K562 (cell line): ENCODE measurements at regions not wholly inside any gene's neighbourhood (a gene's known extent, or its start where the extent isn't known, plus 50 kb on each side); places are given as distances from the start of the nearest gene placed in this dataset.

ENCODE experiments used
- ATAC-seq: fragments of 200-7000 bp; cut with Tn5 transposase; 3 replicates; pipeline ENCODE4 v1.9.1; 2020; ENCODE audit warnings: moderate library complexity
- BruUV-seq: library from RNA; stranded (reverse); fragments of 400-500 nt; replicated peaks from 2 replicates; lab custom pipeline; 2021; lab: Mats Ljungman, UMichigan
- CTCF ChIA-PET: fragments of 300-600 bp; formaldehyde crosslinking; extraction: SDS; loops from one replicate; lab custom pipeline; 2021; ENCODE audit warnings: low intra/inter-chr PET ratio; lab: Yijun Ruan, JAX
- POLR2A ChIA-PET: fragments of 300-600, 350-650 bp; sonication (Branson Sonifier 250); formaldehyde crosslinking; extraction: SDS; loops from one replicate; lab custom pipeline; 2021; ENCODE audit warnings: antibody characterized with exemption, inconsistent platforms; lab: Yijun Ruan, JAX
- DNase-seq, 4 experiments: peaks; one replicate each; pipeline versions ENCODE4 v3.0.0 to v3.0.0-alpha.2; 2011 to 2018; ENCODE audit warnings: low spot score in 3 of 4, mixed read lengths in 3 of 4; ENCODE audit errors: extremely low read depth in 1 of 4
- FAIRE-seq: peaks from 2 replicates; lab custom pipeline; 2011; peaks lifted over from hg19 to GRCh38; lab: Jason Lieb, UNC
- H2AFZ ChIP-seq: 2 replicates; pipeline ENCODE4 v1.6.0; 2011; ENCODE audit warnings: low read depth, low read length, control low read depth, inconsistent platforms
- H3K27ac ChIP-seq: fragments of 200-600 bp; 3 replicates; pipeline ENCODE4 v1.8.0; 2011; ENCODE audit warnings: low read depth, mild to moderate bottlenecking, control low read depth, inconsistent platforms, low read length, moderate library complexity, mixed read lengths; ENCODE audit errors: extremely low read depth
- H3K27me3 ChIP-seq, 2 experiments: fragments of 300-600 bp in 1 of 2; 2 replicates in 1 of 2; 3 replicates in 1 of 2; pipeline versions ENCODE4 v1.6.0 to v1.8.0; 2011; ENCODE audit warnings: inconsistent platforms in 2 of 2, low read length in 2 of 2, mild to moderate bottlenecking in 1 of 2, mixed read lengths in 1 of 2, moderate library complexity in 1 of 2; ENCODE audit not compliant: control insufficient read depth in 2 of 2, insufficient read depth in 2 of 2
- H3K36me3 ChIP-seq: fragments of 300-600 bp; 3 replicates; pipeline ENCODE4 v1.8.0; 2011; ENCODE audit warnings: mild to moderate bottlenecking, low read length, inconsistent platforms; ENCODE audit not compliant: control insufficient read depth, insufficient read depth
- H3K4me1 ChIP-seq, 2 experiments: fragments of 200-600 bp in 1 of 2; replicated peaks in 1 of 2; 2 replicates in 1 of 2; 3 replicates in 1 of 2; pipeline versions ENCODE4 v1.5.1 to v1.8.0; 2011; ENCODE audit warnings: inconsistent platforms in 2 of 2, low read length in 2 of 2, mild to moderate bottlenecking in 1 of 2, mixed read lengths in 1 of 2, moderate library complexity in 1 of 2; ENCODE audit not compliant: control insufficient read depth in 2 of 2, insufficient read depth in 2 of 2
- H3K4me2 ChIP-seq: 2 replicates; pipeline ENCODE4 v1.6.1; 2011; ENCODE audit warnings: low read length, control low read depth, inconsistent platforms, mixed read lengths; ENCODE audit not compliant: insufficient read depth
- H3K4me3 ChIP-seq: fragments of 200-600 bp; sonication (generic), shearing (Covaris generic); 2 replicates; pipeline ENCODE4 v1.5.1; 2016; ENCODE audit warnings: control low read depth, inconsistent platforms
- H3K79me2 ChIP-seq: fragments of 200-600 bp; 3 replicates; pipeline ENCODE4 v1.8.0; 2011; ENCODE audit warnings: low read length, inconsistent platforms; ENCODE audit not compliant: control insufficient read depth, insufficient read depth
- H3K9ac ChIP-seq, 2 experiments: 2 replicates each; pipeline versions ENCODE4 v1.6.0 to v1.6.1; 2011; ENCODE audit warnings: low read depth in 2 of 2, low read length in 2 of 2, control low read depth in 1 of 2, inconsistent platforms in 1 of 2, mild to moderate bottlenecking in 1 of 2, mixed read lengths in 1 of 2; ENCODE audit not compliant: insufficient read depth in 1 of 2
- H3K9me1 ChIP-seq: one replicate; pipeline ENCODE4 v1.6.0; 2011; ENCODE audit warnings: inconsistent platforms, mild to moderate bottlenecking, low read length, moderate library complexity; ENCODE audit not compliant: control insufficient read depth, insufficient read depth
- H3K9me3 ChIP-seq: replicated peaks from 2 replicates; pipeline ENCODE4 v1.5.1; 2011; ENCODE audit warnings: low read depth, low read length, inconsistent platforms; ENCODE audit not compliant: control insufficient read depth, insufficient read depth
- H4K20me1 ChIP-seq: replicated peaks from 2 replicates; pipeline ENCODE4 v1.6.1; 2011; ENCODE audit warnings: low read length, inconsistent platforms, mixed read lengths; ENCODE audit not compliant: control insufficient read depth, insufficient read depth
- GTF2A2 ChIP-seq: IDR thresholded peaks from 2 replicates; pipeline ENCODE4 v1.6.1; 2016; ENCODE audit warnings: mild to moderate bottlenecking, missing genetic modification characterization, missing compliant biosample characterization
- HCFC1 ChIP-seq: IDR thresholded peaks from 2 replicates; pipeline ENCODE4 v1.6.1; 2012; ENCODE audit warnings: low read depth, low read length, improper control_type of control experiment
- IRF2 ChIP-seq: sonication (generic); formaldehyde crosslinking; IDR thresholded peaks from 2 replicates; pipeline ENCODE4 v1.8.1; 2022; ENCODE audit warnings: mild to moderate bottlenecking, missing genetic modification reagents
- MXI1 ChIP-seq: IDR thresholded peaks from 2 replicates; pipeline ENCODE4 v1.6.1; 2011; ENCODE audit warnings: low read depth, mild to moderate bottlenecking, improper control_type of control experiment, low read length
- PHF20 ChIP-seq: fragments of 450-650 bp; IDR thresholded peaks from 2 replicates; pipeline ENCODE4 v1.6.1; 2018; ENCODE audit not compliant: partially characterized antibody
- PHF21A ChIP-seq: fragments of 450-650 bp; IDR thresholded peaks from 2 replicates; pipeline ENCODE4 v1.6.1; 2017; ENCODE audit warnings: low read depth, borderline replicate concordance
- SIN3A ChIP-seq, 2 experiments: fragments of 150-350 bp in 1 of 2; IDR thresholded peaks; 2 replicates each; pipeline ENCODE4 v1.6.1; 2011 to 2016; ENCODE audit warnings: borderline replicate concordance in 2 of 2, low read depth in 2 of 2, low read length in 2 of 2, mild to moderate bottlenecking in 2 of 2, moderate library complexity in 2 of 2; ENCODE audit not compliant: control insufficient read depth in 1 of 2
- SP2 ChIP-seq: IDR thresholded peaks from 2 replicates; pipeline ENCODE4 v1.6.1; 2011; ENCODE audit warnings: mild to moderate bottlenecking, low read depth, low read length, moderate library complexity; ENCODE audit not compliant: poor library complexity, severe bottlenecking; ENCODE audit errors: extremely low read depth
- TCFL5 ChIP-seq: fragments of 250-450 bp; sonication (Bioruptor Pico); conservative IDR thresholded peaks from 2 replicates; pipeline ENCODE4 v1.6.1; 2021; ENCODE audit warnings: mild to moderate bottlenecking, moderate library complexity, matching md5 sums
- ZBTB1 ChIP-seq: sonication (generic); formaldehyde crosslinking; IDR thresholded peaks from 2 replicates; pipeline ENCODE4 v1.8.1; 2023; ENCODE audit warnings: missing genetic modification reagents, low read depth, mild to moderate bottlenecking, borderline replicate concordance
- ZNF561 ChIP-seq: fragments of 450-650 bp; formaldehyde crosslinking; conservative IDR thresholded peaks from 2 replicates; pipeline ENCODE4 v1.4.0; 2020; ENCODE audit warnings: mild to moderate bottlenecking, moderate library complexity
- ZNF644 ChIP-seq: fragments of 200-800 bp; sonication (Bioruptor generic); IDR thresholded peaks from 2 replicates; pipeline ENCODE4 v1.6.1; 2016; ENCODE audit warnings: low read depth, missing genetic modification characterization, missing compliant biosample characterization
- WGBS: fragments of 100-300 bp; shearing (Covaris generic); methylation state at CpG from one replicate; pipeline ENCODE4 v1.1.6; 2016; ENCODE audit warnings: low coverage, mixed read lengths; ENCODE audit not compliant: insufficient coverage; ENCODE audit errors: missing lambda C conversion rate; 5-methylcytosine and 5-hydroxymethylcytosine counted together
- in situ Hi-C: fragments of 300-500 bp; cut with MboI; formaldehyde crosslinking; loops from 4 replicates; pipeline ENCODE4 v1.15.0; 2018; ENCODE audit warnings: inconsistent platforms, mixed read lengths
- intact Hi-C: fragments of 100-400 bp; cut with micrococcal nuclease; formaldehyde crosslinking; loops from 2 replicates; pipeline ENCODE4 v1.14.2; 2022
- TF ChIP-seq, protein P1 (sequence below): fragments of 450-650 bp; IDR thresholded peaks from 2 replicates; pipeline ENCODE4 v1.6.1; 2016; ENCODE audit warnings: mild to moderate bottlenecking, moderate library complexity

DNA sequence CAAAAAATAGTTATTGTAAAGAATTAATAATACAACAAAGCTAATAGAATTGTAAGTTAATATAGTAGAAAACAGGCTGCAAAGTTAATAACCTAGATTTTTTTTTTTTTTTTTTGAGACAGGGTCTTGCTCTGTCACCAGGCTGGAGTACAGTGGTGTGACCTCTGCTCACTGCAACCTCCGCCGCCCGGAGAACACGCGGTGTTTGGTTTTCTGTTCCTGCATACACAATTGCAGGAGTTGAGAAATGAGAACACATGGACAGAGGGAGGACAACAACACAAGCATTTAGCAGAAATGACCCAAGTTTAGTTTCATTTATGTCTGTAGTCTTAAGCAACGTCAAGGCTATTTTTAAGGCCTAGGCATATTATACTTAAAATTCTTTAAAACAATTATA lies 145.9 kb upstream of the PCDH10 start:
- Histone ChIP-seq H2AFZ (no peak overlapping the region), H3K27me3 (no peaks in the 10 kb centered on the region), H3K9me3 (no peaks in the 10 kb centered on the region), H3K36me3 (no peaks in the 10 kb centered on the region), H3K4me2 (no peak overlapping the region), H3K4me3 (no peak overlapping the region), H3K4me1 (no peaks in the 10 kb centered on the region), H3K27ac (no peak overlapping the region), H3K9me1 (no peaks in the 10 kb centered on the region), H4K20me1 (no peaks in the 10 kb centered on the region), H3K9ac (no peak overlapping the region), H3K79me2 (no peaks in the 10 kb centered on the region)
- DNase-seq (peak in 1 of 4 experiments; percentile 1), ATAC-seq (no peak), FAIRE-seq (no peak)
- no TSS peak for BruUV-seq
- in situ Hi-C loops, result no loop called here
- POLR2A ChIA-PET, result no interaction called here
- intact Hi-C loops, result no loop called here
- 3% methylated on average over 6 of the region's 6 CpGs for WGBS
- CTCF ChIA-PET, result no interaction called here
- no peak for TF ChIP-seq PHF21A
- TF ChIP-seq ZNF644 (tag), result no peak
- TF ChIP-seq IRF2 (CRISPR knock-in tag), result no peak
- TF ChIP-seq, protein P1, sequence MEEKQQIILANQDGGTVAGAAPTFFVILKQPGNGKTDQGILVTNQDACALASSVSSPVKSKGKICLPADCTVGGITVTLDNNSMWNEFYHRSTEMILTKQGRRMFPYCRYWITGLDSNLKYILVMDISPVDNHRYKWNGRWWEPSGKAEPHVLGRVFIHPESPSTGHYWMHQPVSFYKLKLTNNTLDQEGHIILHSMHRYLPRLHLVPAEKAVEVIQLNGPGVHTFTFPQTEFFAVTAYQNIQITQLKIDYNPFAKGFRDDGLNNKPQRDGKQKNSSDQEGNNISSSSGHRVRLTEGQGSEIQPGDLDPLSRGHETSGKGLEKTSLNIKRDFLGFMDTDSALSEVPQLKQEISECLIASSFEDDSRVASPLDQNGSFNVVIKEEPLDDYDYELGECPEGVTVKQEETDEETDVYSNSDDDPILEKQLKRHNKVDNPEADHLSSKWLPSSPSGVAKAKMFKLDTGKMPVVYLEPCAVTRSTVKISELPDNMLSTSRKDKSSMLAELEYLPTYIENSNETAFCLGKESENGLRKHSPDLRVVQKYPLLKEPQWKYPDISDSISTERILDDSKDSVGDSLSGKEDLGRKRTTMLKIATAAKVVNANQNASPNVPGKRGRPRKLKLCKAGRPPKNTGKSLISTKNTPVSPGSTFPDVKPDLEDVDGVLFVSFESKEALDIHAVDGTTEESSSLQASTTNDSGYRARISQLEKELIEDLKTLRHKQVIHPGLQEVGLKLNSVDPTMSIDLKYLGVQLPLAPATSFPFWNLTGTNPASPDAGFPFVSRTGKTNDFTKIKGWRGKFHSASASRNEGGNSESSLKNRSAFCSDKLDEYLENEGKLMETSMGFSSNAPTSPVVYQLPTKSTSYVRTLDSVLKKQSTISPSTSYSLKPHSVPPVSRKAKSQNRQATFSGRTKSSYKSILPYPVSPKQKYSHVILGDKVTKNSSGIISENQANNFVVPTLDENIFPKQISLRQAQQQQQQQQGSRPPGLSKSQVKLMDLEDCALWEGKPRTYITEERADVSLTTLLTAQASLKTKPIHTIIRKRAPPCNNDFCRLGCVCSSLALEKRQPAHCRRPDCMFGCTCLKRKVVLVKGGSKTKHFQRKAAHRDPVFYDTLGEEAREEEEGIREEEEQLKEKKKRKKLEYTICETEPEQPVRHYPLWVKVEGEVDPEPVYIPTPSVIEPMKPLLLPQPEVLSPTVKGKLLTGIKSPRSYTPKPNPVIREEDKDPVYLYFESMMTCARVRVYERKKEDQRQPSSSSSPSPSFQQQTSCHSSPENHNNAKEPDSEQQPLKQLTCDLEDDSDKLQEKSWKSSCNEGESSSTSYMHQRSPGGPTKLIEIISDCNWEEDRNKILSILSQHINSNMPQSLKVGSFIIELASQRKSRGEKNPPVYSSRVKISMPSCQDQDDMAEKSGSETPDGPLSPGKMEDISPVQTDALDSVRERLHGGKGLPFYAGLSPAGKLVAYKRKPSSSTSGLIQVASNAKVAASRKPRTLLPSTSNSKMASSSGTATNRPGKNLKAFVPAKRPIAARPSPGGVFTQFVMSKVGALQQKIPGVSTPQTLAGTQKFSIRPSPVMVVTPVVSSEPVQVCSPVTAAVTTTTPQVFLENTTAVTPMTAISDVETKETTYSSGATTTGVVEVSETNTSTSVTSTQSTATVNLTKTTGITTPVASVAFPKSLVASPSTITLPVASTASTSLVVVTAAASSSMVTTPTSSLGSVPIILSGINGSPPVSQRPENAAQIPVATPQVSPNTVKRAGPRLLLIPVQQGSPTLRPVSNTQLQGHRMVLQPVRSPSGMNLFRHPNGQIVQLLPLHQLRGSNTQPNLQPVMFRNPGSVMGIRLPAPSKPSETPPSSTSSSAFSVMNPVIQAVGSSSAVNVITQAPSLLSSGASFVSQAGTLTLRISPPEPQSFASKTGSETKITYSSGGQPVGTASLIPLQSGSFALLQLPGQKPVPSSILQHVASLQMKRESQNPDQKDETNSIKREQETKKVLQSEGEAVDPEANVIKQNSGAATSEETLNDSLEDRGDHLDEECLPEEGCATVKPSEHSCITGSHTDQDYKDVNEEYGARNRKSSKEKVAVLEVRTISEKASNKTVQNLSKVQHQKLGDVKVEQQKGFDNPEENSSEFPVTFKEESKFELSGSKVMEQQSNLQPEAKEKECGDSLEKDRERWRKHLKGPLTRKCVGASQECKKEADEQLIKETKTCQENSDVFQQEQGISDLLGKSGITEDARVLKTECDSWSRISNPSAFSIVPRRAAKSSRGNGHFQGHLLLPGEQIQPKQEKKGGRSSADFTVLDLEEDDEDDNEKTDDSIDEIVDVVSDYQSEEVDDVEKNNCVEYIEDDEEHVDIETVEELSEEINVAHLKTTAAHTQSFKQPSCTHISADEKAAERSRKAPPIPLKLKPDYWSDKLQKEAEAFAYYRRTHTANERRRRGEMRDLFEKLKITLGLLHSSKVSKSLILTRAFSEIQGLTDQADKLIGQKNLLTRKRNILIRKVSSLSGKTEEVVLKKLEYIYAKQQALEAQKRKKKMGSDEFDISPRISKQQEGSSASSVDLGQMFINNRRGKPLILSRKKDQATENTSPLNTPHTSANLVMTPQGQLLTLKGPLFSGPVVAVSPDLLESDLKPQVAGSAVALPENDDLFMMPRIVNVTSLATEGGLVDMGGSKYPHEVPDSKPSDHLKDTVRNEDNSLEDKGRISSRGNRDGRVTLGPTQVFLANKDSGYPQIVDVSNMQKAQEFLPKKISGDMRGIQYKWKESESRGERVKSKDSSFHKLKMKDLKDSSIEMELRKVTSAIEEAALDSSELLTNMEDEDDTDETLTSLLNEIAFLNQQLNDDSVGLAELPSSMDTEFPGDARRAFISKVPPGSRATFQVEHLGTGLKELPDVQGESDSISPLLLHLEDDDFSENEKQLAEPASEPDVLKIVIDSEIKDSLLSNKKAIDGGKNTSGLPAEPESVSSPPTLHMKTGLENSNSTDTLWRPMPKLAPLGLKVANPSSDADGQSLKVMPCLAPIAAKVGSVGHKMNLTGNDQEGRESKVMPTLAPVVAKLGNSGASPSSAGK, result no peak
- TF ChIP-seq MXI1, result no peak
- TF ChIP-seq HCFC1, result no peak
- no peak for TF ChIP-seq PHF20
- TF ChIP-seq GTF2A2, result no peak
- TF ChIP-seq TCFL5, result no peak
- no peak for TF ChIP-seq ZBTB1
- no peak for TF ChIP-seq SP2
- no peak for TF ChIP-seq ZNF561 (CRISPR knock-in tag)
- TF ChIP-seq SIN3A (IDR thresholded peaks at IDR 0.05; ENCODE audit: borderline replicate concordance in 2 of 2, control insufficient read depth in 1 of 2, low read depth in 2 of 2, low read length in 2 of 2), result no peak
